G401.6 (cell line): ENCODE measurements at regions not wholly inside any gene's neighbourhood (a gene's known extent, or its start where the extent isn't known, plus 50 kb on each side); places are given as distances from the start of the nearest gene placed in this dataset.

Experiments
- FAIRE-seq: peaks from 2 replicates; lab custom pipeline; 2012; peaks lifted over from hg19 to GRCh38; lab: Jason Lieb, UNC

GRCh38 chr4:14568351-14568750, 433.9 kb upstream of the CPEB2 start:
- FAIRE-seq, result no peak

- FAIRE-seq, result no peak
Observed at GRCh38 chr4:14575289-14575688, 427.0 kb upstream of the CPEB2 start.

GRCh38 chr4:14575919-14576318, 426.4 kb upstream of the CPEB2 start:
- FAIRE-seq, result no peak

GRCh38 chr4:14580061-14580460, 422.2 kb upstream of the CPEB2 start:
- no peak for FAIRE-seq

GRCh38 chr4:14581741-14582140, 420.5 kb upstream of the CPEB2 start:
- FAIRE-seq, result no peak

- no peak for FAIRE-seq
Observed at GRCh38 chr4:14582677-14583076, 419.6 kb upstream of the CPEB2 start.

- no peak for FAIRE-seq
Observed at GRCh38 chr4:14583331-14583730, 418.9 kb upstream of the CPEB2 start.

- FAIRE-seq, result no peak
Observed at GRCh38 chr4:14583752-14584151, 418.5 kb upstream of the CPEB2 start.

- FAIRE-seq, result no peak
Observed at GRCh38 chr4:14592950-14593349, 409.3 kb upstream of the CPEB2 start.

- no peak for FAIRE-seq
Observed at GRCh38 chr4:14596028-14596427, 406.3 kb upstream of the CPEB2 start.

- FAIRE-seq, result no peak
Observed at GRCh38 chr4:14596437-14596836, 405.8 kb upstream of the CPEB2 start.

GRCh38 chr4:14596904-14597303, 405.4 kb upstream of the CPEB2 start:
- FAIRE-seq, result no peak

- no peak for FAIRE-seq
Observed at GRCh38 chr4:14602206-14602605, 400.1 kb upstream of the CPEB2 start.

- FAIRE-seq, result no peak
Observed at GRCh38 chr4:14607001-14607400, 395.3 kb upstream of the CPEB2 start.

- no peak for FAIRE-seq
Observed at GRCh38 chr4:14607578-14607977, 394.7 kb upstream of the CPEB2 start.

GRCh38 chr4:14608630-14609029, 393.7 kb upstream of the CPEB2 start:
- no peak for FAIRE-seq

- FAIRE-seq, result no peak
Observed at GRCh38 chr4:14614840-14615239, 387.4 kb upstream of the CPEB2 start.

- FAIRE-seq, result no peak
Observed at GRCh38 chr4:14615671-14616070, 386.6 kb upstream of the CPEB2 start.

GRCh38 chr4:14620567-14621141, 381.6 kb upstream of the CPEB2 start:
- FAIRE-seq, result no peak

- FAIRE-seq, result no peak
Observed at GRCh38 chr4:14621731-14622463, 380.4 kb upstream of the CPEB2 start.

- FAIRE-seq, result no peak
Observed at GRCh38 chr4:14627038-14627437, 375.2 kb upstream of the CPEB2 start.

GRCh38 chr4:14631806-14632440, 370.4 kb upstream of the CPEB2 start:
- no peak for FAIRE-seq

GRCh38 chr4:14636563-14636962, 365.7 kb upstream of the CPEB2 start:
- no peak for FAIRE-seq

- FAIRE-seq, result no peak
Observed at GRCh38 chr4:14640476-14640875, 361.8 kb upstream of the CPEB2 start.
